ENCODE measurements at regions not wholly inside any gene's neighbourhood (a gene's known extent, or its start where the extent isn't known, plus 50 kb on each side); places are given as distances from the start of the nearest gene placed in this dataset.

- no peak overlapping the region for H3K4me3 Mint-ChIP-seq
- no peaks in the 10 kb centered on the region for H3K27me3 Mint-ChIP-seq
- H3K9me3 Mint-ChIP-seq, result no peaks in the 10 kb centered on the region
- H3K27ac Mint-ChIP-seq, result no peak overlapping the region
- H3K4me1 Mint-ChIP-seq, result no peaks in the 10 kb centered on the region
- H3K36me3 Mint-ChIP-seq, result no peaks in the 10 kb centered on the region
- no peak for ATAC-seq
These were observed 156.4 kb upstream of the CBLB start for GRCh38 chr3:106025151-106025722.

GRCh38 chr3:106029954-106030626, 161.3 kb upstream of the CBLB start:
- H3K36me3 Mint-ChIP-seq, result no peaks in the 10 kb centered on the region
- no peak for ATAC-seq
- H3K27ac Mint-ChIP-seq, result no peak overlapping the region
- no peak overlapping the region for H3K4me3 Mint-ChIP-seq
- no peaks in the 10 kb centered on the region for H3K27me3 Mint-ChIP-seq
- H3K9me3 Mint-ChIP-seq, result no peaks in the 10 kb centered on the region
- H3K4me1 Mint-ChIP-seq, result no peaks in the 10 kb centered on the region

GRCh38 chr3:106030627-106030963, 161.8 kb upstream of the CBLB start:
- H3K4me1 Mint-ChIP-seq, result no peaks in the 10 kb centered on the region
- no peak overlapping the region for H3K4me3 Mint-ChIP-seq
- no peaks in the 10 kb centered on the region for H3K9me3 Mint-ChIP-seq
- no peak overlapping the region for H3K27ac Mint-ChIP-seq
- H3K36me3 Mint-ChIP-seq, result no peaks in the 10 kb centered on the region
- ATAC-seq, result no peak
- no peaks in the 10 kb centered on the region for H3K27me3 Mint-ChIP-seq

GRCh38 chr3:106032479-106032878, 163.7 kb upstream of the CBLB start:
- H3K9me3 Mint-ChIP-seq, result no peaks in the 10 kb centered on the region
- H3K27me3 Mint-ChIP-seq, result no peaks in the 10 kb centered on the region
- H3K4me1 Mint-ChIP-seq, result no peaks in the 10 kb centered on the region
- no peak for ATAC-seq
- no peak overlapping the region for H3K4me3 Mint-ChIP-seq
- no peak overlapping the region for H3K27ac Mint-ChIP-seq
- H3K36me3 Mint-ChIP-seq, result no peaks in the 10 kb centered on the region

GRCh38 chr3:106033654-106034053, 164.8 kb upstream of the CBLB start:
- H3K27me3 Mint-ChIP-seq, result no peaks in the 10 kb centered on the region
- no peaks in the 10 kb centered on the region for H3K36me3 Mint-ChIP-seq
- H3K4me3 Mint-ChIP-seq, result no peak overlapping the region
- no peaks in the 10 kb centered on the region for H3K4me1 Mint-ChIP-seq
- ATAC-seq, result no peak
- no peak overlapping the region for H3K27ac Mint-ChIP-seq
- H3K9me3 Mint-ChIP-seq, result no peaks in the 10 kb centered on the region

- no peak for ATAC-seq
- no peaks in the 10 kb centered on the region for H3K36me3 Mint-ChIP-seq
- H3K4me3 Mint-ChIP-seq, result no peak overlapping the region
- H3K4me1 Mint-ChIP-seq, result no peaks in the 10 kb centered on the region
- no peaks in the 10 kb centered on the region for H3K9me3 Mint-ChIP-seq
- H3K27ac Mint-ChIP-seq, result no peak overlapping the region
- H3K27me3 Mint-ChIP-seq, result no peaks in the 10 kb centered on the region
These were observed 165.5 kb upstream of the CBLB start for GRCh38 chr3:106034313-106034712.

- Mint-ChIP-seq H3K36me3 (no peaks in the 10 kb centered on the region), H3K27ac (no peak overlapping the region), H3K27me3 (no peaks in the 10 kb centered on the region), H3K9me3 (no peaks in the 10 kb centered on the region), H3K4me1 (no peaks in the 10 kb centered on the region), H3K4me3 (no peak overlapping the region)
- ATAC-seq, result no peak
These were observed 166.8 kb upstream of the CBLB start for GRCh38 chr3:106035619-106036018.

GRCh38 chr3:106036696-106037095, 167.9 kb upstream of the CBLB start:
- Mint-ChIP-seq H3K9me3 (no peaks in the 10 kb centered on the region), H3K36me3 (no peaks in the 10 kb centered on the region), H3K27ac (no peak overlapping the region), H3K4me3 (no peak overlapping the region), H3K27me3 (no peaks in the 10 kb centered on the region), H3K4me1 (no peaks in the 10 kb centered on the region)
- ATAC-seq, result no peak

- Mint-ChIP-seq H3K36me3 (no peaks in the 10 kb centered on the region), H3K27ac (no peak overlapping the region), H3K9me3 (no peaks in the 10 kb centered on the region), H3K4me1 (no peaks in the 10 kb centered on the region), H3K4me3 (no peak overlapping the region), H3K27me3 (no peaks in the 10 kb centered on the region)
- no peak for ATAC-seq
These were observed 178.4 kb upstream of the CBLB start for GRCh38 chr3:106047221-106047620.

- H3K27ac Mint-ChIP-seq, result no peak overlapping the region
These were observed 180.2 kb upstream of the CBLB start for GRCh38 chr3:106048946-106049481.

GRCh38 chr3:106049821-106050220, 181.0 kb upstream of the CBLB start:
- Mint-ChIP-seq H3K36me3 (no peaks in the 10 kb centered on the region), H3K27me3 (no peaks in the 10 kb centered on the region), H3K4me3 (no peak overlapping the region), H3K4me1 (no peaks in the 10 kb centered on the region), H3K27ac (no peak overlapping the region), H3K9me3 (no peaks in the 10 kb centered on the region)
- no peak for ATAC-seq

More at GRCh38 chr3:106048946-106049481, 180.2 kb upstream of the CBLB start:
- Mint-ChIP-seq H3K27me3 (no peaks in the 10 kb centered on the region), H3K9me3 (no peaks in the 10 kb centered on the region), H3K4me3 (no peak overlapping the region), H3K36me3 (no peaks in the 10 kb centered on the region), H3K4me1 (no peaks in the 10 kb centered on the region)
- no peak for ATAC-seq

GRCh38 chr3:106056931-106057330, 188.1 kb upstream of the CBLB start:
- Mint-ChIP-seq H3K4me3 (no peak overlapping the region), H3K9me3 (no peaks in the 10 kb centered on the region), H3K36me3 (no peaks in the 10 kb centered on the region), H3K27ac (no peak overlapping the region), H3K27me3 (no peaks in the 10 kb centered on the region), H3K4me1 (peaks cover 6% of the 10 kb centered on the region)
- ATAC-seq, result no peak

- H3K4me3 Mint-ChIP-seq, result no peak overlapping the region
- H3K27me3 Mint-ChIP-seq, result no peaks in the 10 kb centered on the region
- peaks cover 8% of the 10 kb centered on the region for H3K36me3 Mint-ChIP-seq
- no peak for ATAC-seq
- no peaks in the 10 kb centered on the region for H3K9me3 Mint-ChIP-seq
- peaks cover 6% of the 10 kb centered on the region for H3K4me1 Mint-ChIP-seq
- no peak overlapping the region for H3K27ac Mint-ChIP-seq
These were observed 189.7 kb upstream of the CBLB start for GRCh38 chr3:106058475-106058874.

GRCh38 chr3:106059953-106060517, 191.2 kb upstream of the CBLB start:
- H3K27ac Mint-ChIP-seq, result no peak overlapping the region
- peaks cover 15% of the 10 kb centered on the region for H3K36me3 Mint-ChIP-seq
- H3K27me3 Mint-ChIP-seq, result no peaks in the 10 kb centered on the region
- no peak for ATAC-seq
- no peak overlapping the region for H3K4me3 Mint-ChIP-seq
- H3K9me3 Mint-ChIP-seq, result peaks cover 8% of the 10 kb centered on the region
- H3K4me1 Mint-ChIP-seq, result peaks cover 6% of the 10 kb centered on the region

- H3K36me3 Mint-ChIP-seq, result peaks cover 15% of the 10 kb centered on the region
- no peaks in the 10 kb centered on the region for H3K27me3 Mint-ChIP-seq
- H3K4me3 Mint-ChIP-seq, result no peak overlapping the region
- ATAC-seq, result no peak
- peaks cover 4% of the 10 kb centered on the region for H3K4me1 Mint-ChIP-seq
- H3K9me3 Mint-ChIP-seq, result peaks cover 8% of the 10 kb centered on the region
- no peak overlapping the region for H3K27ac Mint-ChIP-seq
These were observed 195.1 kb upstream of the CBLB start for GRCh38 chr3:106063909-106064308.

- Mint-ChIP-seq H3K27me3 (no peaks in the 10 kb centered on the region), H3K27ac (no peak overlapping the region), H3K36me3 (peaks cover 15% of the 10 kb centered on the region), H3K4me3 (no peak overlapping the region), H3K4me1 (peaks cover 4% of the 10 kb centered on the region), H3K9me3 (peaks cover 10% of the 10 kb centered on the region)
- no peak for ATAC-seq
These were observed 197.0 kb upstream of the CBLB start for GRCh38 chr3:106065831-106066230.
